ENCODE measurements at regions not wholly inside any gene's neighbourhood (a gene's known extent, or its start where the extent isn't known, plus 50 kb on each side); places are given as distances from the start of the nearest gene placed in this dataset.

DNA sequence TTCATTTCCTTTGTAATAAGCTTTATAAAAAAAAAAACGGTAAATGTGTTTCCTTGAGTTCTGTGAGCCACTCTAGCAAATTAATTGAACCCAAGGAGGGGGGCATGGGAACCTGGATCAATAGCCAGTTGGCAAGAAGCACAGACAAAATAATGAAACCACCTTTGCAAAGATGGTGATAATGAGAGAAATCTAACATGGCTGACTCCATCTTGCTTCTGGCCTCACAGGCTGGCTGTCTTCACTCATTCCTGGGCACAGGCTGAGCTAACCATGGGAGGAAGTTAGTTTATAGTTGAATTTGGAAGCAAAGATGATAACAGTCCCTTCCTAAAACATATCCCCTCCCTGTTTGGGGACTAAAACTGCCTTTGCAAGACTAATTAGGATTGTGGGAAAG is 95.1 kb downstream of the B3GNT2 start:
- TF ChIP-seq, protein P1, sequence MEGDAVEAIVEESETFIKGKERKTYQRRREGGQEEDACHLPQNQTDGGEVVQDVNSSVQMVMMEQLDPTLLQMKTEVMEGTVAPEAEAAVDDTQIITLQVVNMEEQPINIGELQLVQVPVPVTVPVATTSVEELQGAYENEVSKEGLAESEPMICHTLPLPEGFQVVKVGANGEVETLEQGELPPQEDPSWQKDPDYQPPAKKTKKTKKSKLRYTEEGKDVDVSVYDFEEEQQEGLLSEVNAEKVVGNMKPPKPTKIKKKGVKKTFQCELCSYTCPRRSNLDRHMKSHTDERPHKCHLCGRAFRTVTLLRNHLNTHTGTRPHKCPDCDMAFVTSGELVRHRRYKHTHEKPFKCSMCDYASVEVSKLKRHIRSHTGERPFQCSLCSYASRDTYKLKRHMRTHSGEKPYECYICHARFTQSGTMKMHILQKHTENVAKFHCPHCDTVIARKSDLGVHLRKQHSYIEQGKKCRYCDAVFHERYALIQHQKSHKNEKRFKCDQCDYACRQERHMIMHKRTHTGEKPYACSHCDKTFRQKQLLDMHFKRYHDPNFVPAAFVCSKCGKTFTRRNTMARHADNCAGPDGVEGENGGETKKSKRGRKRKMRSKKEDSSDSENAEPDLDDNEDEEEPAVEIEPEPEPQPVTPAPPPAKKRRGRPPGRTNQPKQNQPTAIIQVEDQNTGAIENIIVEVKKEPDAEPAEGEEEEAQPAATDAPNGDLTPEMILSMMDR (IDR thresholded peaks at IDR 0.05) = no peak
- no peak for TF ChIP-seq POLR2A (IDR thresholded peaks at IDR 0.05)
